Mesendoderm (in vitro differentiated cells): ENCODE measurements at regions not wholly inside any gene's neighbourhood (a gene's known extent, or its start where the extent isn't known, plus 50 kb on each side); places are given as distances from the start of the nearest gene placed in this dataset.

Experiments
- DNase-seq: peaks from one replicate; pipeline ENCODE4 v3.0.0; 2013
- H2AK5ac ChIP-seq: 2 replicates; pipeline ENCODE4 v1.6.1; 2013; ENCODE audit warnings: low read length, inconsistent platforms
- H2BK120ac ChIP-seq: 2 replicates; pipeline ENCODE4 v1.6.1; 2013; ENCODE audit warnings: low read depth, mild to moderate bottlenecking, low read length, moderate library complexity, mixed read lengths
- H2BK15ac ChIP-seq: replicated peaks from 2 replicates; pipeline ENCODE4 v1.6.1; 2013; ENCODE audit warnings: low read depth, mild to moderate bottlenecking, moderate library complexity
- H2BK5ac ChIP-seq: 2 replicates; pipeline ENCODE4 v1.6.1; 2013; ENCODE audit warnings: low read length, inconsistent platforms
- H3K18ac ChIP-seq: 2 replicates; pipeline ENCODE4 v1.6.1; 2013; ENCODE audit warnings: mild to moderate bottlenecking, low read length, mixed read lengths
- H3K23ac ChIP-seq: one replicate; pipeline ENCODE4 v1.6.1; 2013; ENCODE audit warnings: low read length
- H3K27ac ChIP-seq: 2 replicates; pipeline ENCODE4 v1.5.1; 2013; ENCODE audit warnings: low read depth, mild to moderate bottlenecking, inconsistent platforms, low read length, moderate library complexity
- H3K27me3 ChIP-seq: 2 replicates; pipeline ENCODE4 v1.6.1; 2013; ENCODE audit warnings: low read length, control low read depth, mild to moderate bottlenecking, inconsistent platforms; ENCODE audit not compliant: insufficient read depth, poor library complexity
- H3K36me3 ChIP-seq: 2 replicates; pipeline ENCODE4 v1.6.1; 2013; ENCODE audit warnings: low read length, inconsistent platforms; ENCODE audit not compliant: control insufficient read depth, insufficient read depth
- H3K4ac ChIP-seq: one replicate; pipeline ENCODE4 v1.6.1; 2013; ENCODE audit warnings: low read depth, mild to moderate bottlenecking, low read length, moderate library complexity
- H3K4me1 ChIP-seq: 2 replicates; pipeline ENCODE4 v1.6.1; 2013; ENCODE audit warnings: low read depth, low read length, inconsistent platforms; ENCODE audit not compliant: control insufficient read depth
- H3K4me2 ChIP-seq: 2 replicates; pipeline ENCODE4 v1.6.1; 2013; ENCODE audit warnings: low read length
- H3K4me3 ChIP-seq: 2 replicates; pipeline ENCODE4 v1.5.1; 2013; ENCODE audit warnings: mild to moderate bottlenecking, low read length
- H3K56ac ChIP-seq: one replicate; pipeline ENCODE4 v1.6.1; 2013; ENCODE audit warnings: low read length
- H3K79me1 ChIP-seq: 2 replicates; pipeline ENCODE4 v1.6.1; 2013; ENCODE audit warnings: low read length, inconsistent platforms
- H3K79me2 ChIP-seq: 2 replicates; pipeline ENCODE4 v1.6.1; 2013; ENCODE audit warnings: mild to moderate bottlenecking, low read length; ENCODE audit not compliant: control insufficient read depth, insufficient read depth
- H3K9ac ChIP-seq: 2 replicates; pipeline ENCODE4 v1.6.1; 2013; ENCODE audit warnings: low read length, inconsistent platforms
- H4K5ac ChIP-seq: one replicate; pipeline ENCODE4 v1.6.1; 2013; ENCODE audit warnings: low read length
- H4K8ac ChIP-seq: one replicate; pipeline ENCODE4 v1.6.1; 2013; ENCODE audit warnings: low read depth, mild to moderate bottlenecking, control low read depth, low read length, moderate library complexity
- WGBS: extraction: QIAGEN DNeasy Blood & Tissue Kit; methylation state at CpG from one replicate; pipeline ENCODE4 v1.1.7; 2013; ENCODE audit warnings: low lambda C conversion rate, missing lambda C conversion rate; ENCODE audit not compliant: insufficient coverage; ENCODE audit errors: extremely low coverage; 5-methylcytosine and 5-hydroxymethylcytosine counted together

- Histone ChIP-seq H3K4me3 (no peak overlapping the region), H3K27me3 (no peaks in the 10 kb centered on the region), H4K8ac (no peak overlapping the region), H3K9ac (no peak overlapping the region), H2BK15ac (no peak overlapping the region), H3K4me2 (no peak overlapping the region), H4K5ac (no peak overlapping the region), H3K79me1 (no peaks in the 10 kb centered on the region), H3K27ac (no peak overlapping the region), H3K4ac (no peak overlapping the region), H3K18ac (no peak overlapping the region), H2BK5ac (no peak overlapping the region), H3K23ac (no peak overlapping the region), H3K79me2 (no peaks in the 10 kb centered on the region), H3K36me3 (no peaks in the 10 kb centered on the region), H3K4me1 (no peaks in the 10 kb centered on the region), H2BK120ac (no peak overlapping the region), H3K56ac (no peak overlapping the region), H2AK5ac (no peak overlapping the region)
- no peak for DNase-seq
- WGBS: no CpG with 5 or more reads among the region's 8 CpGs
These were observed 199.9 kb downstream of the RNF144A start for GRCh38 chr2:7117076-7117475.

GRCh38 chr2:7118606-7119131 lies 201.5 kb downstream of the RNF144A start:
- no peaks in the 10 kb centered on the region for H3K27me3 ChIP-seq
- H3K18ac ChIP-seq: no peak overlapping the region
- no peaks in the 10 kb centered on the region for H3K4me1 ChIP-seq
- no CpG with 5 or more reads among the region's 5 CpGs for WGBS
- no peak overlapping the region for H3K23ac ChIP-seq
- H3K4ac ChIP-seq: no peak overlapping the region
- no peak for DNase-seq
- no peak overlapping the region for H3K56ac ChIP-seq
- no peak overlapping the region for H2BK5ac ChIP-seq
- no peak overlapping the region for H4K8ac ChIP-seq
- no peak overlapping the region for H2BK120ac ChIP-seq
- no peaks in the 10 kb centered on the region for H3K79me2 ChIP-seq
- H4K5ac ChIP-seq: no peak overlapping the region
- H2BK15ac ChIP-seq: no peak overlapping the region
- H3K4me3 ChIP-seq: no peak overlapping the region
- H3K4me2 ChIP-seq: no peak overlapping the region
- H2AK5ac ChIP-seq: no peak overlapping the region
- no peak overlapping the region for H3K27ac ChIP-seq
- H3K36me3 ChIP-seq: no peaks in the 10 kb centered on the region
- no peaks in the 10 kb centered on the region for H3K79me1 ChIP-seq
- no peak overlapping the region for H3K9ac ChIP-seq

- H3K9ac ChIP-seq: no peak overlapping the region
- no peaks in the 10 kb centered on the region for H3K79me2 ChIP-seq
- no peak overlapping the region for H3K18ac ChIP-seq
- no peak overlapping the region for H4K8ac ChIP-seq
- H2BK5ac ChIP-seq: no peak overlapping the region
- H2BK15ac ChIP-seq: no peak overlapping the region
- H3K56ac ChIP-seq: no peak overlapping the region
- H3K4ac ChIP-seq: no peak overlapping the region
- peak; percentile 46 for DNase-seq
- no peaks in the 10 kb centered on the region for H3K4me1 ChIP-seq
- no peak overlapping the region for H2AK5ac ChIP-seq
- H3K79me1 ChIP-seq: no peaks in the 10 kb centered on the region
- H3K27ac ChIP-seq: no peak overlapping the region
- H2BK120ac ChIP-seq: no peak overlapping the region
- H4K5ac ChIP-seq: no peak overlapping the region
- no peaks in the 10 kb centered on the region for H3K36me3 ChIP-seq
- no peak overlapping the region for H3K4me3 ChIP-seq
- H3K4me2 ChIP-seq: no peak overlapping the region
- no peaks in the 10 kb centered on the region for H3K27me3 ChIP-seq
- no peak overlapping the region for H3K23ac ChIP-seq
- no CpG with 5 or more reads among the region's 8 CpGs for WGBS
These were observed 202.1 kb downstream of the RNF144A start for GRCh38 chr2:7119132-7119835.

- H3K36me3 ChIP-seq: no peaks in the 10 kb centered on the region
- no peak overlapping the region for H3K4me2 ChIP-seq
- no peak overlapping the region for H2BK120ac ChIP-seq
- no peak overlapping the region for H4K5ac ChIP-seq
- no peak overlapping the region for H3K18ac ChIP-seq
- no peaks in the 10 kb centered on the region for H3K4me1 ChIP-seq
- no peak overlapping the region for H3K23ac ChIP-seq
- no peaks in the 10 kb centered on the region for H3K79me2 ChIP-seq
- no peak overlapping the region for H4K8ac ChIP-seq
- no peak overlapping the region for H2BK5ac ChIP-seq
- DNase-seq: no peak
- H3K27ac ChIP-seq: no peak overlapping the region
- H3K27me3 ChIP-seq: no peaks in the 10 kb centered on the region
- H3K4me3 ChIP-seq: no peak overlapping the region
- H3K9ac ChIP-seq: no peak overlapping the region
- H3K56ac ChIP-seq: no peak overlapping the region
- no CpG with 5 or more reads among the region's 5 CpGs for WGBS
- H3K4ac ChIP-seq: no peak overlapping the region
- no peaks in the 10 kb centered on the region for H3K79me1 ChIP-seq
- H2AK5ac ChIP-seq: no peak overlapping the region
- H2BK15ac ChIP-seq: no peak overlapping the region
These were observed 204.6 kb downstream of the RNF144A start for GRCh38 chr2:7121851-7122250.

- Histone ChIP-seq H3K18ac (no peak overlapping the region), H3K4me2 (no peak overlapping the region), H2BK120ac (no peak overlapping the region), H3K23ac (no peak overlapping the region), H3K27me3 (no peaks in the 10 kb centered on the region), H3K4ac (no peak overlapping the region), H3K79me2 (no peaks in the 10 kb centered on the region), H3K9ac (no peak overlapping the region), H3K27ac (no peak overlapping the region), H3K36me3 (no peaks in the 10 kb centered on the region), H2BK5ac (no peak overlapping the region), H4K5ac (no peak overlapping the region), H3K4me3 (no peak overlapping the region), H2AK5ac (no peak overlapping the region), H4K8ac (no peak overlapping the region), H3K4me1 (no peaks in the 10 kb centered on the region), H3K79me1 (no peaks in the 10 kb centered on the region), H2BK15ac (no peak overlapping the region), H3K56ac (no peak overlapping the region)
- DNase-seq: no peak
- WGBS: no CpG with 5 or more reads among the region's 2 CpGs
These were observed 209.9 kb downstream of the RNF144A start for GRCh38 chr2:7127156-7127555.

GRCh38 chr2:7127687-7128086 lies 210.5 kb downstream of the RNF144A start:
- no peak overlapping the region for H3K18ac ChIP-seq
- no peaks in the 10 kb centered on the region for H3K36me3 ChIP-seq
- H3K4me1 ChIP-seq: no peaks in the 10 kb centered on the region
- no peak overlapping the region for H3K4me2 ChIP-seq
- H3K4ac ChIP-seq: no peak overlapping the region
- no peak overlapping the region for H2BK15ac ChIP-seq
- H4K8ac ChIP-seq: no peak overlapping the region
- no peak overlapping the region for H3K27ac ChIP-seq
- no peaks in the 10 kb centered on the region for H3K79me1 ChIP-seq
- H3K27me3 ChIP-seq: no peaks in the 10 kb centered on the region
- no peak overlapping the region for H3K9ac ChIP-seq
- H2AK5ac ChIP-seq: no peak overlapping the region
- no peaks in the 10 kb centered on the region for H3K79me2 ChIP-seq
- no peak overlapping the region for H3K23ac ChIP-seq
- H3K4me3 ChIP-seq: no peak overlapping the region
- no peak overlapping the region for H4K5ac ChIP-seq
- H2BK5ac ChIP-seq: no peak overlapping the region
- no peak for DNase-seq
- no peak overlapping the region for H2BK120ac ChIP-seq
- no peak overlapping the region for H3K56ac ChIP-seq
